ENCODE measurements at regions not wholly inside any gene's neighbourhood (a gene's known extent, or its start where the extent isn't known, plus 50 kb on each side); places are given as distances from the start of the nearest gene placed in this dataset.
"Not testable (repeated sequence)": the region's sequence is repeated elsewhere in the genome, so short reads cannot be mapped to it uniquely, and the experiment has no call there.

- H3K27ac ChIP-seq: no peak overlapping the region
- H3K4me3 ChIP-seq: no peak overlapping the region
- no peak for TF ChIP-seq CTCF (IDR thresholded peaks at IDR 0.05)
- DNase-seq (ENCODE audit: low spot score): no peak
These were observed 102.3 kb upstream of the NUPR2 start for GRCh38 chr7:56218510-56218909.

- no peak overlapping the region for H3K4me3 ChIP-seq
- TF ChIP-seq CTCF (IDR thresholded peaks at IDR 0.05): no peak
- H3K27ac ChIP-seq: no peak overlapping the region
- DNase-seq (ENCODE audit: low spot score): no peak
These were observed 97.4 kb upstream of the NUPR2 start for GRCh38 chr7:56213574-56213973.

- no peak for DNase-seq (ENCODE audit: low spot score)
- H3K27ac ChIP-seq: no peak overlapping the region
- no peak for TF ChIP-seq CTCF (IDR thresholded peaks at IDR 0.05)
- no peak overlapping the region for H3K4me3 ChIP-seq
These were observed 90.2 kb upstream of the NUPR2 start for GRCh38 chr7:56206420-56206819.

- Histone ChIP-seq H3K27ac (no peak overlapping the region), H3K4me3 (no peak overlapping the region)
- DNase-seq (ENCODE audit: low spot score): no peak
- TF ChIP-seq CTCF (IDR thresholded peaks at IDR 0.05): no peak
These were observed 83.4 kb upstream of the NUPR2 start for GRCh38 chr7:56199639-56200038.

GRCh38 chr7:56196195-56196594 lies 80.0 kb upstream of the NUPR2 start:
- not testable (repeated sequence) for DNase-seq (ENCODE audit: low spot score)

GRCh38 chr7:56188823-56189346 lies 72.7 kb upstream of the NUPR2 start:
- no peak for TF ChIP-seq CTCF (IDR thresholded peaks at IDR 0.05)
- no peak overlapping the region for H3K27ac ChIP-seq
- no peak overlapping the region for H3K4me3 ChIP-seq
- no peak for DNase-seq (ENCODE audit: low spot score)

More at GRCh38 chr7:56196195-56196594, 80.0 kb upstream of the NUPR2 start:
- H3K4me3 ChIP-seq, H3K27ac ChIP-seq: not testable (repeated sequence)

GRCh38 chr7:56188376-56188775 lies 72.2 kb upstream of the NUPR2 start:
- H3K4me3 ChIP-seq: no peak overlapping the region
- H3K27ac ChIP-seq: no peak overlapping the region
- no peak for DNase-seq (ENCODE audit: low spot score)
- no peak for TF ChIP-seq CTCF (IDR thresholded peaks at IDR 0.05)

- H3K4me3 ChIP-seq: no peak overlapping the region
- no peak for DNase-seq (ENCODE audit: low spot score)
- TF ChIP-seq CTCF (IDR thresholded peaks at IDR 0.05): no peak
- H3K27ac ChIP-seq: no peak overlapping the region
These were observed 64.8 kb upstream of the NUPR2 start for GRCh38 chr7:56181010-56181409.

All from coronary artery (tissue), 2 donors.